CD1c-positive myeloid dendritic cell (primary cell): ENCODE measurements at regions not wholly inside any gene's neighbourhood (a gene's known extent, or its start where the extent isn't known, plus 50 kb on each side); places are given as distances from the start of the nearest gene placed in this dataset.

Source experiments
- DNase-seq: peaks from one replicate; pipeline ENCODE4 v3.0.0-alpha.2; 2016; ENCODE audit errors: extremely low spot score

DNA sequence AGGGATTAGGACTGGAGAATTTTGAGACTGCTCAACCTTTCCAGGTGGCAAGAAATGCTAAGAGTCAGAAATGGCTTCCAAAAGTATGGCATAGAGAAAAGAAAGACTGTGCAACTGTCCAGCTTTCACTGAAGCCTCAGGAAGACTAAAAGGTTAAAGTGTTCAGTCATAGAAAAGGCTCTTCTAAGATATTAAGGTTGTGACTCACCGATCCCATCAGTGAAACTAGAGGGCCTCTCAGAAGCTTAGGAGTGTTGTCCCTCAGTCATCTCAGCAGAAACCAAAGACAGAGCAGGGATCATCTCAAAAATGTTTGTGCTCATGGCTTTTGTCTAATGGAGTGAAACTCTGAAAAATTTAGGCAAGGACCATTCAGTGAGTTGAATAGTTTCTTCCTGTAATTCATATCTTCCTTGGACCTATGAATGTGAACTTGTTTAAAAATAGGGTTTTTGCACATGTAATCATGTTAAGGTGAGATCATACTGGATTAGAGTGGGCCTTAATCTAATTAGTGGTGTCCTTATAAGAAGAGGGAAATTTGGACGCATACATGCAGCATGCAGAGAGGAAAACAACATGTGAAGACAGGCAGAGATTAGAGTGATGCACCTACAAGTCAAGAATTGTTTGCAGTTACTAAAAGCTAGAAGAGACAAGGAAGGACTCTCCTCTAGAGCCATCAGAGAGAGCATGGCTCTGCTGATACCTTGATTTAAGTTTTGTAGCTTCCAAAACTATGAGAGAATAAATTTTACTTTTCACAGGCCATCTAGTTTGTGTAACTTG lies 71.3 kb downstream of the RPE65 start:
- DNase-seq, result no peak

DNA sequence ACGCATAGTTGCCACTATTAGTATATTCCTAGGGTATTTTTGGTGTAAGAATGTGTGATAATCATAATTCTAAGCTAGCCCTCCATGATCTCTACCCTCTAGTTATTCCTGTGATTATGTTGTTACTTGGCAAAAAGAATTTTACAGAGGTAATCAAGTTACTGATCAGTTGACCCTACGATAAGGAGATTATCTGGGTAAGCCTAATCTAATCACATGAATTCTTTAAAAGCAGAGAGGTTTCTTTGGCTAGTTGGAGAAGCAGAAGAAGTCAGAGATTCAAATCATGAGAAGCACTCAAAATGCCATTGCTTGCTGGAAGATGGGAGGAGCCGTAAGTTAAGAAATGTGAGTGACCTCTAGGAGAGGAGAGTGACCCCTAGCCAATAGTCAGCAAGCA lies 72.7 kb downstream of the RPE65 start:
- DNase-seq, result no peak

DNA sequence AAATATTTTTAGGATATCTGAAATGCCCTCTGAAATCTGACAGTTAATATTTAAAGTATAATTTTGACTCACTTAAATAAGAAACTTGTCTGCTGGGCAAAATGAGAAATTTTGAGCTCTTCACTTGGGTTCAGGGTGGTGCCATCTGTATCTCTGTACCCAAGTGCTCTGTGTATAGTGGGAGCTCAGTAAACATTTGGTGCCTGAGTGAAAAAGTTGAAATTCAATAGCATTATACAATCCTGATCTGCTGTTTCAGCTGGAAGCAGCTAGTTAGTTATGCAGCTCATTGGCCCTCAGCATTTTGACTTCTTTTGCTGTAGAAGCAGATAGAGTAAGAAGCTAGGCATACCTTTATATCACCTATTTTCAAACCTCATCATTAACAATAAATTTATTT lies 73.3 kb downstream of the RPE65 start:
- DNase-seq, result no peak

DNA sequence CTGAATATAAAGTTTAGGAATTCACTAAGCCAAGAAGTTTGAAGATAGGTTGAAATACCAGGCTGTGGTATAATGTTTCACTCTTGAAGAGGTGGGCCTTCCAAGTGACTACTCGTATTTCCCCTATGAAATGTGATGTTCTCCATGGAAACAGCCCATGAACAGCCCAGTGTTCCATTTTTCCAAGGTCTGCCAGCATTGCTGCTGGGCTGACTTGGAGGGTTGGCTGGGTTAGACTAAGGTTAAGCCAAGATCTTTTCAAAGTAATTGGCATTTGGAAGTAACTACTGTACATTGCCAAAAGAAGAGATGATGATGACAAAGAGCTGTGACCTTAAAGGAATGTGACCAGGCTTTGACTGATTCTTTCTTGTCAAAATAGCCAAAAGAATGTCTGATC lies 73.8 kb downstream of the RPE65 start:
- no peak for DNase-seq

DNA sequence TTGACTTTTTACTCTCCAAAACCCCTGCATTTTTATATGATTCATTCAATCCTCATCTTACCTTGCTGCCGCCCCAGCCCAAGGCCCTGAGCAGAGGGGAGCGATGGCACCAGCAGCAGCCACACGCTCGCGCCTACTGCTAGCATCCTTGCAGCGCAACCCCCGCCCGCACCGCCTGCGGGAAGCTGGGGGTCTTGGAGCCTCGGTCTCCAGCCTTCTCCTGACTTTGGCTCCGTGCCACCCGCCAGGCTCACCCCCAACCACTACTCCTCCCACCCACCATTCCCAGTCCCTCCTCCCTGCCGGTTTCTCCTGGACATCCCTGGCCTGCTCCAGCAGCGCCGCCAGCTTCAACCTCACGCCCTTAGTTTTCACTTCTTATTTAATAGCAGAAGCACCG lies 76.6 kb downstream of the RPE65 start:
- no peak for DNase-seq

DNA sequence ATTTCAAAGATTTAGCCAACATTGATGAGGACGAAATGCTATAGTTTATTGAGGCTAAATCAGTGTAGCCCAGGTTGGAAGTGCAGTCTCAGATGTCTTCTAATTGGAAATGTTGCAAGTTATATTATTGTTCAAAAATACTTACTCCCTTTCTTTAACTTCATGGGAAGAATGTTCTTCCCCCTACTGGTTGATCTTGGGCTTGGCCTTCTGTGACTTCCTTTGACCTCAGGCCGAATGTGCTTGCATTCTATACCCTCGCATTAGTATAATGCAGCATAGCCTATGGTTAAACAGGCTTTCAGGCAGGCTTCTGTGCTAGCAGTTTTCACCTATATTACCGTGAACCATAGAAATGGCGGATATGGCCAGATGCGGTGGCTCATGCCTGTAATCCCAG lies 77.3 kb downstream of the RPE65 start:
- DNase-seq, result no peak

DNA sequence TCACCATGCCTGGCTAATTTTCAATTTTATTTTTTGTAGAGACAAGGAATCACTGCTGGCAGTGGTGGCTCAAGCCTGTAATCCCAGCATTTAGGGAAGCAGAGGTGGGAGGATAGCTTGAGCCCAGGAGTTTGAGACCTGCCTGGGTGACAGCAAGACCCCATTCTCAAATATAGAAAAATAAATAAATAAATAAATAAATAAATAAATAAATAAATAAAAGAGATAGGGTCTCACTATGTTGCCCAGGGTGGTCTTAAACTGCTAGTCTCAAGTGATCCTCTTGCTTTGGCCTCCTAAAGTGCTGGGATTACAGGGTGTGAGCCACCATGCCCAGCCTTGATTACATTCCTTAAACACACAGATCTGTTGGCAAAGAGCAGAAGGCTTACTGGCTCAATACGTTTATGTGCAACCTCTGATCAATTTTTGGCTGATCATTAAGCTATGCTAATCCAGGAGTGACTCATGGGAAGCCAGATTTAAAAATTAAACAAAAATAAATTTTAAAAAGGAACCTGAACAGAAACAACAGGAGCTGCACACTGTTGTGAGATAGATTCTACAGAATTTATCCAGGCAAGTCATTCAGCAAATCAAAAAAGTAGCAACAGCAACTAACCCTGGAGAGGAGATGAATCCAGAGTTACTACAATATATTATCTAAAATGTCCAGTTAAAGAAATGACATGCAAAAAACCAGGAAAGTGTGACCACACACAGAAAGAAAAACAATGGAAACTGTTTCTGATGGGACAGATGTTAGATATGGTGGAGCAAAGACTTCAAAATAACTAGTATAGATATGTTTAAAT lies 79.4 kb downstream of the RPE65 start:
- no peak for DNase-seq

DNA sequence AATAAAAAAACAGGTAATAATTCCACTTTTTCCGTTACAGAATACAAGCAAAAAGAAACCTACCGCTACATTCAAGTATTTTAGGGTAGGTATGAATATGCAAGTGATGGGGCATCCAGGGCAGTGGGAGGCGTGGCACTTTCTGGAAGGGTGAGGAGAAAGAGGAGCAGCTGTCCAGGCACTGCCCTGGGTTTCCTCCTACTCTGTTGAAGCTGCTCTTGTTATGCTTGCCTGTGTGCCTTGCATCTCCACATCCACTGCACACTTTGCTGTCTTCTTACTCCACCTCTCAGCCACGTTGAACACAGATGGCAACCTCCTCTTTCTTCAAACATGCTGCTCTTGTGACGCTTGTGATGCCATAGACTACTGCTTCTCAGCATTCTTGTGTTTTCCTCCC lies 83.2 kb downstream of the RPE65 start:
- no peak for DNase-seq

DNA sequence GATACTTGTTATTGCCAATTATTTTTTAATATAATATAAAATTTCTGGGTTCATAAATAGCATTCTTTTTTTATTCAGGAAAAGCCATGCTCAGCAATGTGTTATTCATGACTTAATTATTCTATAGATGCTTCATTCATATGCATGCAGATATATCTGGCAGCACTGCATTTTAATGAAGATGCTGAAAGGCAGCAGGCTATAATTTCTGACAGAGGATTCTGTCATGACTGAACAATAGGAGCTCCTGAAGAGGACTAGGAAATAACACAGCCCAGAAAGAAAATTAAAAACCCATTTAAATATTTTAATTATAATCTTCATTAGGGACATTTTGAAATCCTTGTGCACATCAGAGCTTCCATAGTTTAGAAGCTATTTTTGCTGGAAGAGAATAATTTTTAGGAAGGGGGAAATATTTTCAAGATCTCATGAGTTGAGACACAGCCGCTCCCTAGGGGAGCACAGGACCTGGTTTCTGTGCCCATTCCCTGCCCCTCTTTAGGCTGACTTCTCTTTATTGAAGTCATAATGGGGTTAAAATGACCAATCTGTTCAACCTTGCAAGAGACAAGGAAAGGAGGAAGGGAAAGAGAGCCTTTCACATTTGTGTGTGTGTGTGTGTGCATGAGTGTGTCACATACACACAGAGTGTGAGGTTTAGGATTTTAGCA lies 83.9 kb downstream of the RPE65 start:
- no peak for DNase-seq

DNA sequence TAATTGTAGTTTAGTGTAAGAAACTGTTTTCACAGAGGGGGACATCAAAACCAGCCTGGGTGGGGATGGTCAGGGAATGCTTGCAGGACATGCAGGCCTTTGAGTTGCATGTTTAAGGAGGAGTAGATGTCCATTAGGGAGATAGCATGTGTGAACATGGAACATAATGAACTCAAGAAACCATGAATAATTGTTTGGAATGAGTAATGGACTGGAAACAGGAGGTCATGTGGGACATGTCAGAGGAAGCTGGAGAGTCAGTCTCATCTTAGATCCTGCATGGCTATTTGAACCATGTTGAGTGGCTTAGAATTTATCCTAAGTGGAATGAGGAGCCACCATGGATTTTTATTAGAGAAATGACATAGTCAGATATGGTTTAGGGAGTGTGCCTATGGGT lies 86.4 kb downstream of the RPE65 start:
- DNase-seq, result no peak

DNA sequence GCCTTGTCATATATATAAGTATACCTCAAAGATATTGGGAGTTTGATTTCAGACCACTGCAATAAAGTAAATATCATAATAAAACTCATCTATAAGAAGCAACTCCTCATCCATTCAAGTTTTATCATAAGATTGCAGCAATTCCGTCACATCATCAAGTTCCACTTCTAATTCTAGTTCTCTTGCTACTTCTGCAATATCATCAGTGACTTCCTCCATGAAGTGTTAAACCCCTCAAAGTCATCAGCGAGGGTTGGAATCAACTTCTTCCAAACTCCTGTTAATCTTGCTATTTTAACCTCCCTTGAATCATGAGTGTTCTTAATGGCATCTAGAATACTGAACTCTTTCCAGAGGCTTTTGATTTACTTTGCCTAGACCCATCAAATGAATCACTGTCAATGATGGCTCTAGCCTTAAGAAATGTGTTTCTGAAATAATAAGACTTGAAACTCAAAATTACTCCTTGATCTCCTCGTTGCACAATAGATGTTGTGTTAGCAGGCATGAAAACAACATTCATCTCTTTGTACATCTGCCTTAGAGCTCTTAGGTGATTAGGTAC lies 88.3 kb downstream of the RPE65 start:
- peak; percentile 38 for DNase-seq

DNA sequence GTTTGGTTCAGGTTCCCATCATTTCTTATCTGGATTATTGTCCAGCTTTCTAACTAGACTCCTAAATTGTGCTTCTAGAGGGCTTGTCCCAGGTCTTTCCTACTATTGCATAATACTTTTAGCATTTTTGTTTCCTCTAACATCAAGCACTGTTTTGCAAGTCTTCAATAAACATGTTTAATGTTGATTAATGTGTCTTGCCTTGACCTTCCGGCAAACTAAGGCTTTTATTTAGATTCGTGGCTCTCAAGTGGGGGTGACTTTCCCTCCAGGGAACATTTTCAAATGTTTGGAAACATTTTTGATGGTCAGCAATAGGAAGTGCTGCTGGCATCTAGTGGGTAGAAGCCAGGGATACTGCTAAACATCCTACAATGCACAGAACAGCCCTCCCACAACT lies 90.7 kb downstream of the RPE65 start:
- DNase-seq, result no peak

DNA sequence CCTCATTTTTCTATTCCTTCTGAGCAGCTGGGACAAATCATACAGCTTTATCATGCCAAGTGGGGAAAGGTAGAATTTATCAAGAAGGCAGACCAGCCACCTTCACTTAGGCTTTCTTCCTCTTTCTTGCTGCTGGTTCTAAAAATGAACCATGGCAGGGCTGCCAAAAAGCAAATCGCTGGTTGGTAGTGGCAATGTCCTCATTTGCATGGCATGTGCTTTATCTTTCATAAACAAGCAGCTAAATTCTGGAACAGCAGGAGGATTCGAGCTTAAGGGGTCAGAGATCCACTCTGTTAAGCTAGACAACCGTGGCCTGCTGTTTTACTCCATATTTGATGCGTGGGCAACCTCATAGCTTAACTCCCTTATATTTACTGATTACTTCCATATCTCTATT lies 91.3 kb downstream of the RPE65 start:
- peak; percentile 16 for DNase-seq

DNA sequence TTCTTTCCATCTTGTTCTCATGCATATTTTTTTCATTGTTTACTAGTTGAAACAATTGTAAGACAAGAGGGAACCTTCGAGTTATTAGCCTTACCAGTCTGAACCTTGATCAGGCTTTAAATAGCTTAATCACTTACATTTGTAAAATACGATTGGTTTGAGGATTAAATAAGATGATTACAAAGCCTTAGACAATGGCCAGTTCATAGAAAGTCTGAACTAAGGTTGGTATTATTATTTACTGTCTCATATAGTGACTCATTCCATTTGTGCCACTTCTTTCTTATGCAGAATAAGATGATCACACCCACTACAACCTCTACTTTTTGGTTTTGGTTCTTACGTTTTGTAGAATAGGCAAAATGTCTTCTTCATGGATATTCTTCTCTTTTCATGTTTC lies 94.1 kb downstream of the RPE65 start:
- DNase-seq, result no peak

DNA sequence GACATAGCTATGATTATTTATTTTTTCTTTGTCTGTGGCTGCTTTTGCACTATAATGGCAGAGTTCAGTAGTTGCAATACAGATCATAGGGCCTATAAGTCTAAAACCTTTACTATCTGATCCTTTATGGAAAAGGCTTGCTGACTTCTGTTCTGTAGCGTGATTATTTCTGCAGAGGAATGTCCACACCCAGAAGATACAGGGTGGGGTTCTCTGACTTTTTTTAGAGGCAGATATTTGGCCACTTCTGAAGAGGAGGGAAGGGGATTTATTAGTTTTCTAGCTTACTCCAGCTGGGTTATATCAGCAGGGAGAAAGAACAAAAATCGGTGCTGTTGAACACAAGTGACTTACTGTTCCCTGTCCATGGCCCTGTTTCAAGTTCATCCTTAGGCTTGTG lies 97.6 kb downstream of the RPE65 start:
- DNase-seq, result no peak

DNA sequence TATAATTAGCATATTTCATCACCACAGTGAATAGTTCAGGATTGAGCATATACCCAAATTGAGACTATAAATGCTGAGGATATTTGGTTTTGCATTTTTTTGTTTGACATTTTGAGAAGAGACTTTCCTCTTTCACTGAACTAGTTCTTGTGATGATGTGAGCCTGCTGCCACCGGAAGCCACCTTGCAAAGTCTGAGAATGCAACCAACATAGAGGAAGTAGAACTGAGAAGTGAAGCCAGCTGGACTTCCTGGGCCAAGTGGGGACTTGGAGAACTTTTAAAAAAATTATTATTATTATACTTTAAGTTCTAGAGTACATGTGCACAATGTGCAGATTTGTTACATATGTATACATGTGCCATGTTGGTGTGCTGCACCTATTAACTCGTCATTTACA lies 102.3 kb downstream of the RPE65 start:
- peak; percentile 81 for DNase-seq

DNA sequence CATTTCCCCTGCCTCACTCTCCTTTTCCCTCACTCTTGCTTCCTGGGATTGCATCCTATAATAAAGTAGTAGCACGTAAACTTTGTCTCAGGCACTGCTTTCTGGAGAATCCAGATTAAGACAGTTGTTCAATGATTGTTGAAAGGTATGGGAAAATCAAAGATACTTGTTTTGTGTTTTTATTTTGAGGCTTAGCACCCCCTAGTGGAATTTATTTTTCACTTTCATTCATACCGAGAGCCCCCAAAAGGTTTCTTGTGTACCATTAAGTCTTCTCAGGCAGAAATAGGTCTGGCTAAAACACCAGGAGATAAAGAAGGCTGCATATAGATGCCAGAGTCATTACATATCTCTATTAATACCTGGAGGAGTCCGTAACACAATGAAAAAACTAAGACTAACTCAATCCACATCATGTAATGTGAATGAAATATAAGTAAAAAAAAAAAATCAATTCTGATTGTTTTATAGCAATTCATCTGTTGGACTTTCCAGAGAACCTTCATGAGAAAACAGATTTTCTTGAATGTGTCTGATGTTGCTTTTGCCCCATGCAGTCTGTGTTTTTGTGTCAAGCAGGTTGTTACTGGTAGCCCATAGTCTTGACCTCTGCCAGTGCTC lies 103.5 kb downstream of the RPE65 start:
- DNase-seq, result no peak

DNA sequence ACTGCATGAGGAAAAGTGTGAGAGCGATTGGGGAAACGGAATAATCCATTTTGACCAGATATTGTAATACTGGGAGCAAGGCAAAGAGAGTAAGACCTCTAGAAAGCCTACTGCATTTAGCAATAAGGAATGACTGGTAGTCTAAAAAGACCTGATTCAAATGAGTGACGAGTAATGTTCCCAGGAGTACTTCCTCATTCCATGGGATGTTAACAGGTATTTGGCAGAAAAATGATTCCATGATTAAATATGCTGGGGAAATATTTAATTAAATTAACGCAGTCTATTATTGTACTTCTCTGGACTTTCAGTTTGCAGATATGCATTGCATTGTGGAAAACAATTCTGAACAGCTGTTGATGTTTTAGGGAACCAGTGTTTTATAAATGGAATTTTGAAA lies 105.5 kb downstream of the RPE65 start:
- no peak for DNase-seq

DNA sequence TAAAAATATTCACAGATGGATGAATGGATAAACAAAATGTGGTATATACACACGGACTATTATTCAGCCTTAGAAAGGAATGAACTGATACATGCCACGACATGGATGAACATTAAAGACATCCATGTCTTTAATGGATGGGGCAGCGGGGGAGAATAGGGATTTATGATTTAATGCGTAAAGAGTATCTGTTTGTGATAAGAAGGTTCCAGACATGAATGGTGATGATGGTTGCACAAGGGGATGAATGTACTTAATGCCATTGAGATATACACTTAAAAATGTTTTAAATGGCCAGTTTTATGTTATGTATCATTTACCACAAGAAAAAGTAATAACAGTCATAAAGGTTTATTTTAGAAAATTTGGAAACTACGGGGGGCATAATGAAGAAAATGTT lies 108.6 kb upstream of the WLS start:
- no peak for DNase-seq

DNA sequence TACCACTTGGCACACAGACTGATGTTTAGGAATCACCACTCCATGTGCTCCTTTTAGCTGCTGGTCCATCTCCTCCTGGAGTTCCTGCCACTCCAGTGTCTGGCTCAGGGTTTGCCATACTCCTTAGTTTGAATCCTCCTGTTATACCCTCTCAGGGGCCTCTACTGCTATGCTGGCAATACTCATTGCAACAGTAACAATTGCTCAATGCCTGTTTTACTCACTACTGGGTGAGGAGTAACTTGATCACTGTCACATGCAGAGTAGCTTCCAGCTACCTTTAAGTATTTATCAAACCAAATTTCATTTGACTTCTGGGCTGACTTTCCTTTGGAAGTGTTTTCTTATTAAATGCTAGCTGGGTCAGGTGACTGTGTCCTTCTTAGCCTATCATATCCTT lies 107.2 kb upstream of the WLS start:
- DNase-seq, result peak; percentile 46

DNA sequence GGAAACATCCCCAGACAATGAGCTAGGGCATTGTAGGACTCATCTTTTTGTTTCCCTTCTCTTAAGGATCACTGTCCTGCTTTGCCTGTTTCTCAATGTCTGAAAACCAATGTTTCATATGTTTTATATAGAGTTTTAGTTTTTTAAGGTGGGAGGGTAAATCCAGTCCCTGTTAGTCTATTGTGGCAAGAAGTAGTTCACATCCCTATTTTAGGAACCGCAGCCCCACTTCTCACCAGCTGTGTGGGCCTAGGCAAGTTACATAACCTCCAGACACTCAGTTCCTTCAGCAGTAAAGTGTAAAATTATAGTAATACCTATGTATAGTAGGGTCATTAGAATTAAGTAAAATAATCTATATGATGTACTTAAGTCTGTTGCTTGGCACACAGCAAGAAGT lies 105.8 kb upstream of the WLS start:
- DNase-seq, result peak; percentile 79

DNA sequence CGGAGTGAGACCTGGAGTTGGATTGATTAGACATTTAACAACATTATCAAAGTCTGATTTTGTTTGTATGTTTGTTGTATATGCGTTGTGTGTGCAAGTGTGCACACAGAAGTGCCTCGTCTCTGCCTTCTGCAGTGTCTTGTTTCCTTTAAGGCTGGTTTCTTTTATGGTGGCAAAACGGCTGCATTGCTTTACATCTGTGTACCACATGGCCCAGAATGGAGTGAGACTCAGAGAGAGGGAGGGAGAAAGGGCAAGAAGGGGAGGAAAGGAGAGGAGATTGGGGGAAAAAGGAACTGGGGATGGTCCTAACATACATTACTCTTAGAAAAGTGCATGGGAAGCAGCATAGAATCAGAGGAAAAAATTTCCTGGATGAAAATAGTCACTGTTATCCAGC lies 99.7 kb upstream of the WLS start:
- no peak for DNase-seq
